HUES64 (cell line): ENCODE measurements at regions not wholly inside any gene's neighbourhood (a gene's known extent, or its start where the extent isn't known, plus 50 kb on each side); places are given as distances from the start of the nearest gene placed in this dataset.
"Not testable (repeated sequence)": the region's sequence is repeated elsewhere in the genome, so short reads cannot be mapped to it uniquely, and the experiment has no call there.

Experiments used
- H3K27ac ChIP-seq: 2 replicates; pipeline ENCODE4 v1.7.0; 2013; ENCODE audit warnings: low read depth, low read length, inconsistent platforms
- H3K27me3 ChIP-seq: 2 replicates; pipeline ENCODE4 v1.6.1; 2013; ENCODE audit warnings: mild to moderate bottlenecking, low read length; ENCODE audit not compliant: insufficient read depth
- H3K36me3 ChIP-seq: 2 replicates; pipeline ENCODE4 v1.6.1; 2013; ENCODE audit warnings: mild to moderate bottlenecking, low read length; ENCODE audit not compliant: insufficient read depth
- H3K4me1 ChIP-seq: 2 replicates; pipeline ENCODE4 v1.6.1; 2013; ENCODE audit warnings: mild to moderate bottlenecking, low read length, moderate library complexity; ENCODE audit not compliant: insufficient read depth
- H3K4me3 ChIP-seq: 2 replicates; pipeline ENCODE4 v1.5.1; 2013; ENCODE audit warnings: mild to moderate bottlenecking, low read length, moderate library complexity
- H3K9ac ChIP-seq: 2 replicates; pipeline ENCODE4 v1.6.1; 2013; ENCODE audit warnings: mild to moderate bottlenecking, low read depth, low read length
- H3K9me3 ChIP-seq: 2 replicates; pipeline ENCODE4 v1.6.1; 2013; ENCODE audit warnings: low read depth, low read length; ENCODE audit not compliant: insufficient read depth
- whole genome bisulfite sequencing: fragments of 150-250, 120-280 bp; methylation state at CpG from one replicate; pipeline ENCODE4 v1.1.7; 2013; ENCODE audit warnings: missing lambda C conversion rate; 5-methylcytosine and 5-hydroxymethylcytosine counted together

DNA sequence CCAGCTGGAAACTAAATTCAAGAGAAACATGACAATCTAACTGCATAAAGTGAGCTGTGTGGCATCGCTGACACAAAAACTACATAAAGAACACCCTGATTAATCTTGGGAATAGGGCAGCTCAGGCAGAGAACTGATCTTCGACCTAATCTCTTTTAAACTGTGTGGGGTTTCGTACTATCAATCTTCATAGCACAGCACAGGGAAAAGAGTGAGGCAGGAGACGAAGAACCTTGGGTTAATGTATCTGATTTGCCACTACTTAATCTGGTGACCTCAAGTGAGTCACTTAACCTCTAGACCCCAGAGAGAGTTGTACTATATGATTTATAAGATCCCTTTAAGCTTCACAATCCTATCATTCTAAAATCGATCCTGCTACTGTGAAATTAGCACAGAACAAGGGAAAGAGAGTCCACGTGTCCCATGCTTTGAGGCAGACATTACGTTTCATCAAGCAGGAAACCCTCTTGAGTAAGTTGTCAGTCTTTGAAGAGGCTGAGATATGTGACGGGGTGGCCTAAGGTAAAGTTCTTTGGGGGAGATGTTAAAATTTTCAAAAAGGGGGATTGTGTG, 519.7 kb downstream of the SOCS6 start:
- Histone ChIP-seq H3K9ac (no peak overlapping the region), H3K4me1 (no peaks in the 10 kb centered on the region), H3K9me3 (peaks cover 86% of the 10 kb centered on the region), H3K27me3 (no peaks in the 10 kb centered on the region), H3K4me3 (no peak overlapping the region), H3K27ac (no peak overlapping the region), H3K36me3 (no peaks in the 10 kb centered on the region)
- 65% methylated on average over 8 of the region's 8 CpGs for WGBS

DNA sequence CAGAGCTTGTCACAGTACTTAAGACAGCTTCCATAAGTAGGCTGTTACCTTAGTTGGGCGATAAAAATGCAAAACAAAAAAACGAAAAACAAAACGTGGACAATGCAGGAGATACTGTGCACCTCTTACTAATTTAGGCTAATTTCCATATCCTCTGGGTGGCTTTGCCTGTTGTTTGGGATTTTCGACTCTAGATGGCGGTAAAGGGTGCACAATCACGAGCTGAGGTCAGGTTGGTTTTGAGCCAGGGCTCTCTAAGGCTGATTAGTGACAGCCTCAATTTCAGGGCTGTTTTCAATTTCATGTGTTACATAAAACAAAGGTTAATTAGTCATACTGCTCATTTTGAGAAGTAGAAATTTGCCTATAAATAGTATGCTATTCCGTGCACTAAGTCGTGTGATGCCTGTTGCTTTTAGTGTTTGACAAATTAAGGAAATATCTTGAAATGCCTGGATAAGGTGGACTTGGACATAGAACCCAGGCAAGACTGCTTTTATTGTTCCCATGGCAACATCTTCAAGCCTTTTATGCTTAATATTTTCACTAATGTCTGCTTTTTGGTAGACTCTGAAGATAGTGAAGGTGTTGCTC, 493.1 kb downstream of the SOCS6 start:
- Histone ChIP-seq H3K9me3 (peaks cover 89% of the 10 kb centered on the region), H3K27me3 (no peaks in the 10 kb centered on the region), H3K36me3 (no peaks in the 10 kb centered on the region), H3K4me1 (no peaks in the 10 kb centered on the region), H3K9ac (no peak overlapping the region), H3K27ac (no peak overlapping the region), H3K4me3 (no peak overlapping the region)
- 45% methylated on average over 8 of the region's 8 CpGs for WGBS

- not testable (repeated sequence) for H3K27me3 ChIP-seq, H3K4me1 ChIP-seq, H3K4me3 ChIP-seq, H3K36me3 ChIP-seq, H3K9ac ChIP-seq, H3K27ac ChIP-seq
- WGBS = 87% methylated on average over 3 of the region's 3 CpGs
- peaks cover 77% of the 10 kb centered on the region for H3K9me3 ChIP-seq
These were observed 477.4 kb downstream of the SOCS6 start for GRCh38 chr18:70766254-70766653.

DNA sequence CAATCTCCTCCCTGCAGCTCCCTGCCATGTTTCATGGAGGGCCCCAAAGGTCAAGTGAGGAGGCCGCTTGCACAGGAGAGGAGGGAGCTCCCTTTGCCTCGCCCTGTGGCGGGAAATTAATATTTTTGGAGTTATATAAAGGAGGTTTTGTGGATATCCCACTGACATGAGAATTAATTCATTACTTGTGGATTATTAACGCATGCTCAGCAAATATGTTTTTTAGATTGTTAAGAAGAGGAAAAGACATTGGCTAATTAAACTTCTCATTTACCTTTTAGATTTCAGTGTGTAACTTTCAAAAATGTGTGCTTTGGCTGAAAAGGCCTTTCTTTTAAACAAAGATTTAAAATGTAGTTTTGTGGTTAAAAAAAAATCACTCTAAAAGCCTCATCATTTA, 474.0 kb downstream of the SOCS6 start:
- H3K9ac ChIP-seq = no peak overlapping the region
- H3K36me3 ChIP-seq = no peaks in the 10 kb centered on the region
- no peaks in the 10 kb centered on the region for H3K4me1 ChIP-seq
- H3K4me3 ChIP-seq = no peak overlapping the region
- 67% methylated on average over 3 of the region's 4 CpGs for WGBS
- H3K9me3 ChIP-seq = peaks cover 81% of the 10 kb centered on the region
- H3K27me3 ChIP-seq = no peaks in the 10 kb centered on the region
- no peak overlapping the region for H3K27ac ChIP-seq

- Histone ChIP-seq H3K27ac (no peak overlapping the region), H3K9me3 (peaks cover 91% of the 10 kb centered on the region)
- WGBS = 91% methylated on average over 6 of the region's 6 CpGs
These were observed 469.9 kb downstream of the SOCS6 start for GRCh38 chr18:70758780-70759179.

DNA sequence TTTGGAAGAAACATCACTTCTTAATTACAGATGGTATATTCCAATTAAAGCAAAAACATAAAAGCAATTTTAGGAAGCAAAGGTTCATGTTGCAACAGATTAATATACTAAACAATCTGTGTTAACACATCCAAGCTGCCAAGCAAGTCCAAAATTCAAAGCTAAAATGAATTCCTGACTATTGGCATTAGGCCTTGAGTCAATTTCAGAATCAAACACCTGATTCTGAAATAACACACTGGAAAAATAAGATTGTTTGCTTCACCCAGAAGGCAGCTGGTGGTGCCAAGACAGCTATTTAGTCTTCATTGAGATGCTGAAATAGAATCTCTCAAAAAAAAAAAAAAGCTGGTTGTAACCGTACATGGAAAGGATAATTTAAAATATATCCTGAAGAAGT, 465.6 kb downstream of the SOCS6 start:
- Histone ChIP-seq H3K36me3 (no peaks in the 10 kb centered on the region), H3K27ac (no peak overlapping the region), H3K9me3 (peaks cover 68% of the 10 kb centered on the region), H3K4me1 (no peaks in the 10 kb centered on the region), H3K27me3 (no peaks in the 10 kb centered on the region), H3K4me3 (no peak overlapping the region), H3K9ac (no peak overlapping the region)
- WGBS = 83% methylated on average over 1 of the region's 1 CpG

More at GRCh38 chr18:70758780-70759179, 469.9 kb downstream of the SOCS6 start:
- Histone ChIP-seq H3K4me1 (no peaks in the 10 kb centered on the region), H3K4me3 (no peak overlapping the region), H3K36me3 (no peaks in the 10 kb centered on the region), H3K27me3 (no peaks in the 10 kb centered on the region), H3K9ac (no peak overlapping the region)

DNA sequence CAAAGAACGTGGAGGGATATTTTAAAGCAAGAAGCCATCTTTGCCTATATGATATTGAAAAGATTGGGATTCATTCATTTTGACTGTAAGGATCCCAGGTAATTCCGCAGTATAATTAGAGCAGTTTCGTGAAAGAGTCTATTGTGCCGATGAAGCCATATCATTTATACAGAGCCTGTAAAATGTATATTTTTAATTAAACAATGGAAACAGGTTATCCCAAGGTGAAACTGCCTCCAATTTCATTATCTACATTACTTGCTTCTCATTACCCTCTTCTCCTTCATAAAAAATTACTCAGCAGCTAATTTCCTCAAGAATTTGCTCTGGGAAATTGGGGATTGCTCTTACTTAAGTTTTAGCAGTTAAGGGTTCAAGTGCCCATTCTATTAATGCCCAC, 444.1 kb downstream of the SOCS6 start:
- WGBS = 83% methylated on average over 2 of the region's 4 CpGs
- H3K4me1 ChIP-seq = no peaks in the 10 kb centered on the region
- no peaks in the 10 kb centered on the region for H3K27me3 ChIP-seq
- no peak overlapping the region for H3K4me3 ChIP-seq
- no peaks in the 10 kb centered on the region for H3K36me3 ChIP-seq
- H3K9ac ChIP-seq = no peak overlapping the region
- no peak overlapping the region for H3K27ac ChIP-seq
- H3K9me3 ChIP-seq = peaks cover 82% of the 10 kb centered on the region

GRCh38 chr18:70732188-70732587, 443.3 kb downstream of the SOCS6 start:
- Histone ChIP-seq H3K4me1 (no peaks in the 10 kb centered on the region), H3K27me3 (no peaks in the 10 kb centered on the region), H3K36me3 (no peaks in the 10 kb centered on the region), H3K4me3 (no peak overlapping the region), H3K9me3 (peaks cover 88% of the 10 kb centered on the region), H3K27ac (no peak overlapping the region), H3K9ac (no peak overlapping the region)
- 68% methylated on average over 8 of the region's 8 CpGs for WGBS

DNA sequence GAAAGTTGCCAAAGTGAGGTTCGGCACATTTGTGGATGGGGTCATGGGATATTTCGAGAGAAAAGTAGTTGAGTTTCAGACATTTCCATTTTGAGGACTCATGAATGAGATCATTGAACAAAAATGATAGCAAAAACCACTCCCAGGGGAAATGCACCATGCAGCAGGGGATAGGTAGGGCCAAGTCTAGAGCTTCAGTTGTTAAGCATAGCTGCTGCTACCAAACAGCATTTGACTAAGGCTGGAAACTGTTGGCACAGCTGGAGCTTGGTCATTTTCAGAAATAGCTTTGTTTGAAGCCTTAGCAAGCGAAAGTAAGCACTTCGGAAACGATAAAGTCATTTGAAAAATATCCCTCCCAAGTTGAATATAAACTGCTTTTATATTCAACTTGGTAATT, 431.8 kb downstream of the SOCS6 start:
- 71% methylated on average over 5 of the region's 5 CpGs for WGBS
- Histone ChIP-seq H3K27me3 (no peaks in the 10 kb centered on the region), H3K4me3 (no peak overlapping the region), H3K36me3 (no peaks in the 10 kb centered on the region), H3K9me3 (peaks cover 46% of the 10 kb centered on the region), H3K27ac (no peak overlapping the region), H3K4me1 (no peaks in the 10 kb centered on the region), H3K9ac (no peak overlapping the region)

DNA sequence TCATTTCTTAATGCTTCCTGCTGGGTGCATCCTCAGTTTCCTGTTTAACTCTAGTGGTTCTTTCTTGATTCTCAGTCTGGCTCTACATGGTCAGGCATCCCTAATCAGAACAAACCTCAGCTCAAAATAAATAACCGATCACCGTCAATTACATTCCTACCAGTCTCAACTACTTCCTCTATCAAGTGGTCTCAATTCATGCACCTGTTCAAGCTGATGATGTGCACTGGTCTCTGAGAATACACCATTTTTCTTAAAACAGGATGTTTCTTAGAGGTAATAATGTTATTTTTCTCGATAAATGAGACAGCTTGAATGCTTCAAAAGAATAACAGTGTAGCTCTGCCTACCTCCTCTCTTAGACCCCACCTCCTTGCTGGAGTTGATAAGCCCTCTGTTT, 420.9 kb downstream of the SOCS6 start:
- Histone ChIP-seq H3K36me3 (no peaks in the 10 kb centered on the region), H3K9ac (no peak overlapping the region), H3K27me3 (no peaks in the 10 kb centered on the region), H3K4me1 (no peaks in the 10 kb centered on the region), H3K4me3 (no peak overlapping the region), H3K27ac (no peak overlapping the region), H3K9me3 (peaks cover 85% of the 10 kb centered on the region)
- 89% methylated on average over 3 of the region's 3 CpGs for WGBS

GRCh38 chr18:70709144-70709543, 420.3 kb downstream of the SOCS6 start:
- Histone ChIP-seq H3K9ac (no peak overlapping the region), H3K36me3 (no peaks in the 10 kb centered on the region), H3K27ac (no peak overlapping the region), H3K9me3 (peaks cover 88% of the 10 kb centered on the region), H3K4me3 (no peak overlapping the region), H3K4me1 (no peaks in the 10 kb centered on the region), H3K27me3 (no peaks in the 10 kb centered on the region)
- 18% methylated on average over 3 of the region's 4 CpGs for WGBS
